Parathyroid adenoma (tissue), 2 donors: ENCODE measurements at regions not wholly inside any gene's neighbourhood (a gene's known extent, or its start where the extent isn't known, plus 50 kb on each side); places are given as distances from the start of the nearest gene placed in this dataset.
"Not testable (repeated sequence)": the region's sequence is repeated elsewhere in the genome, so short reads cannot be mapped to it uniquely, and the experiment has no call there.

Experiments used
- H2AFZ ChIP-seq: fragments of 300-600 bp; sonication (generic); one replicate; pipeline ENCODE4 v1.7.0; 2017; ENCODE audit warnings: antibody characterized with exemption, mild to moderate bottlenecking
- H3K27ac ChIP-seq: fragments of 300-600 bp; sonication (generic); one replicate; pipeline ENCODE4 v1.7.0; 2017
- H3K27me3 ChIP-seq: fragments of 300-600 bp; sonication (generic); one replicate; pipeline ENCODE4 v1.7.0; 2017; ENCODE audit warnings: low read length; ENCODE audit not compliant: control insufficient read depth, insufficient read depth
- H3K36me3 ChIP-seq: fragments of 300-600 bp; sonication (generic); one replicate; pipeline ENCODE4 v1.7.0; 2017; ENCODE audit warnings: low read length; ENCODE audit not compliant: control insufficient read depth, insufficient read depth
- H3K4me1 ChIP-seq: fragments of 300-600 bp; sonication (generic); one replicate; pipeline ENCODE4 v1.7.0; 2017; ENCODE audit warnings: control low read depth
- H3K4me2 ChIP-seq: fragments of 300-600 bp; sonication (generic); one replicate; pipeline ENCODE4 v1.7.0; 2017; ENCODE audit warnings: low read length
- H3K4me3 ChIP-seq: fragments of 300-600 bp; sonication (generic); one replicate; pipeline ENCODE4 v1.7.0; 2017; ENCODE audit warnings: low read depth, low read length
- H3K79me2 ChIP-seq: fragments of 300-600 bp; sonication (generic); one replicate; pipeline ENCODE4 v1.7.0; 2017; ENCODE audit warnings: control low read depth
- H3K9ac ChIP-seq: fragments of 300-600 bp; sonication (generic); one replicate; pipeline ENCODE4 v1.7.0; 2017; ENCODE audit warnings: mild to moderate bottlenecking
- H3K9me3 ChIP-seq: fragments of 300-600 bp; sonication (generic); one replicate; pipeline ENCODE4 v1.7.0; 2017; ENCODE audit warnings: low read length; ENCODE audit not compliant: control insufficient read depth
- CTCF ChIP-seq: fragments of 300-600 bp; sonication (generic); IDR thresholded peaks from one replicate; pipeline ENCODE4 v1.7.0; 2017; ENCODE audit warnings: antibody characterized with exemption, mild to moderate bottlenecking
- donor health status: primary hyperparathyroidism.

DNA sequence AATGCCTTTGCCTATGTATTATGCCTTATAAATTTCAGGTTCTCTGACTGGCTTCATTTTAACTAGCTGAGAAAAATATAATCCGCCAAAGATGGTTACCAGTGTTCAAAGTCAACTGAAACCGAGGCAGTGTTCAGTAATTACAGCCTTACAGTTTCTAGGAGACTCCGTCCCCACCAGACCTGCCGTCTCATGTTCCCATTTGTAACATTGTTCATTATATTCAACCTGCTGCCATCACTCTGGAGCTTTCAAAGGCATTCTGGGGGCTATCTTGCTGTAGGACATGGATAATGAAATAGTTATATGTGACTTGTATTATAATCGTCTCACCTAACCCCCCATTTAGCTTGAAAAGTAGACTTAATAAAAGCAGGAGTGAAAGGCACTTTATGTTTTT is 302.5 kb downstream of the RWDD3 start:
- H3K79me2 ChIP-seq: no peaks in the 10 kb centered on the region
- no peak overlapping the region for H3K9ac ChIP-seq
- no peaks in the 10 kb centered on the region for H3K9me3 ChIP-seq
- H2AFZ ChIP-seq: no peak overlapping the region
- H3K4me2 ChIP-seq: no peak overlapping the region
- H3K27ac ChIP-seq: no peak overlapping the region
- H3K36me3 ChIP-seq: no peaks in the 10 kb centered on the region
- no peak overlapping the region for H3K4me3 ChIP-seq
- H3K27me3 ChIP-seq: no peaks in the 10 kb centered on the region
- no peak for TF ChIP-seq CTCF
- no peaks in the 10 kb centered on the region for H3K4me1 ChIP-seq

DNA sequence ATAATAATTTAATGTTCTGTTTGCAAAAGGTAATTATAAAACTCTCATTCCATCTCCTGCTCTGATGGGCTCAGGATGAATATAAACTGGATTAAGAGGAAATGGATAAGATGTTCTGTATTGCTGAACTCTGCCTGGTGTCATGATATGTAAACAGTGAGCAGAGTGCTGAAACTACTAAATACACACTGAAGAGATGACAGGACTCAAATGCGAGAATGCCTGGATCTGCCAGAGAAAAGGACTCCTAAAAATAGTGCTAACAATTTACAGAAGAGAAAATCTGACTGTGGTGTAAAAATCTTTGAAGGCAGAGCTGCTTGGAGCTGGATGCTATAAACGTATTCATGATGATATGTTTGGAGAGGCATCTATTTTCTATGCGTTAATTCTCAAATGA is 303.2 kb downstream of the RWDD3 start:
- no peak overlapping the region for H3K9ac ChIP-seq
- no peak overlapping the region for H3K27ac ChIP-seq
- no peak overlapping the region for H2AFZ ChIP-seq
- no peak for TF ChIP-seq CTCF
- H3K4me2 ChIP-seq: no peak overlapping the region
- H3K9me3 ChIP-seq: no peaks in the 10 kb centered on the region
- H3K27me3 ChIP-seq: no peaks in the 10 kb centered on the region
- H3K4me3 ChIP-seq: no peak overlapping the region
- no peaks in the 10 kb centered on the region for H3K36me3 ChIP-seq
- no peaks in the 10 kb centered on the region for H3K4me1 ChIP-seq
- H3K79me2 ChIP-seq: no peaks in the 10 kb centered on the region

DNA sequence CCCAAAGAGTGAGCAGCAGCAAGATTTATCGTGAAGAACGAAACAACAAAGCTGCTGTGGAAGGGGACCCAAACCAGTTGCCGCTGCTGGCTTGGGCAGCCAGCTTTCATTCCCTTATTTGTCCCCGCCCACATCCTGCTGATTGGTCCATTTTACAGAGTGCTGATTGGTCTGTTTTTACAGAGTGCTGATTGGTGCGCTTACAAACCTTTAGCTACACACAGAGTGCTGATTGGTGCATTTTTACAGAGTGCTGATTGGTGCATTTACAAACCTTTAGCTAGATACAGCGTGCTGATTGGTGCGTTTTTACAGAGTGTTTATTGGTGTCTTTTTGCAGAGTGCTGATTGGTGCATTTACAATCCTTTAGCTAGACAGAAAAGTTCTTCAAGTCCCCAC is 304.2 kb downstream of the RWDD3 start:
- not testable (repeated sequence) for H3K4me2 ChIP-seq, H2AFZ ChIP-seq, H3K4me1 ChIP-seq, H3K36me3 ChIP-seq, H3K4me3 ChIP-seq, H3K9ac ChIP-seq, H3K9me3 ChIP-seq, H3K79me2 ChIP-seq, H3K27me3 ChIP-seq, H3K27ac ChIP-seq

DNA sequence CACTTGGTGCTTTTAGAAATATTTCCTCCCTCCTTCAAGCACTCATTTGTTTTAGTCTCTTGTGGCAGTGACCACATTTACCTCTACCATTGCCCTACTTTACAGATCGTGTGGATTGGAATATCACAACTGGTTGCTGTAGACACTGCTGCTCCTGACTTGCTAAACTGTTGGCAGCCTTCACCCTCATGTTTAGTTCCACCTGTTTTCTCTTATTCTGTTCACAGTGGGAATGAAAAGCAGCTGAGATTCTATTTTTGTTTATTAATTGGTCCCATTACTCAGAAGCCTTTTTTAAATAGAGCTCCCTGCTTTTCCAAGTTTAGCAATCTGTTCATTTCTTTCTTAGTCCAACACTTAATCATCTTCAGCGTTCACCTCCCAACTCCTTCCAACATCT is 308.9 kb downstream of the RWDD3 start:
- Histone ChIP-seq H3K4me2 (no peak overlapping the region), H3K4me3 (no peak overlapping the region), H3K36me3 (no peaks in the 10 kb centered on the region), H2AFZ (no peak overlapping the region), H3K9me3 (no peaks in the 10 kb centered on the region), H3K4me1 (no peaks in the 10 kb centered on the region), H3K9ac (no peak overlapping the region), H3K27ac (no peak overlapping the region), H3K79me2 (no peaks in the 10 kb centered on the region), H3K27me3 (no peaks in the 10 kb centered on the region)
- TF ChIP-seq CTCF: no peak

- Histone ChIP-seq H3K9ac (no peak overlapping the region), H3K79me2 (no peaks in the 10 kb centered on the region), H2AFZ (no peak overlapping the region), H3K36me3 (no peaks in the 10 kb centered on the region), H3K27ac (no peak overlapping the region), H3K9me3 (no peaks in the 10 kb centered on the region), H3K4me2 (no peak overlapping the region), H3K4me3 (no peak overlapping the region), H3K4me1 (no peaks in the 10 kb centered on the region), H3K27me3 (no peaks in the 10 kb centered on the region)
- TF ChIP-seq CTCF: no peak
Measured at GRCh38 chr1:95547005-95547404, 313.0 kb downstream of the RWDD3 start.
